ENCODE measurements at regions not wholly inside any gene's neighbourhood (a gene's known extent, or its start where the extent isn't known, plus 50 kb on each side); places are given as distances from the start of the nearest gene placed in this dataset.
"Not testable (repeated sequence)": the region's sequence is repeated elsewhere in the genome, so short reads cannot be mapped to it uniquely, and the experiment has no call there.

GRCh38 chr20:26243731-26244130 is 547.1 kb upstream of the ZNF337 start:
- WGBS, 2 donors = 77 to 86% methylated on average over 4 of the region's 4 CpGs
- intact Hi-C loops (cut with DNase I) = no loop called here
- Histone ChIP-seq H3K27ac (no peak overlapping the region), H3K4me3 (no peak overlapping the region), H3K9me3 (peaks cover 0 to 21% (median 3%) of the 10 kb centered on the region in 11 donors), H3K27me3 (no peaks in the 10 kb centered on the region), H3K4me1 (no peaks in the 10 kb centered on the region), H3K36me3 (no peaks in the 10 kb centered on the region)
- no peak for DNase-seq
- ATAC-seq = no peak
- TF ChIP-seq CTCF (IDR thresholded peaks at IDR 0.05) = no peak

- H3K4me1 ChIP-seq; DNase-seq; H3K27ac ChIP-seq; H3K9me3 ChIP-seq; H3K4me3 ChIP-seq; ATAC-seq; intact Hi-C loops (cut with DNase I); H3K36me3 ChIP-seq: not testable (repeated sequence)
- H3K27me3 ChIP-seq = peaks cover 0 to 30% (median 3%) of the 10 kb centered on the region in 7 donors
- 55 to 63% methylated on average over 1 of the region's 1 CpG for WGBS, 2 donors
Observed at GRCh38 chr20:26220609-26221008, 524.0 kb upstream of the ZNF337 start.

GRCh38 chr20:26219546-26219945 is 522.9 kb upstream of the ZNF337 start:
- DNase-seq; H3K4me1 ChIP-seq; H3K4me3 ChIP-seq; H3K36me3 ChIP-seq; H3K9me3 ChIP-seq; intact Hi-C loops (cut with DNase I); H3K27ac ChIP-seq; ATAC-seq: not testable (repeated sequence)
- H3K27me3 ChIP-seq = peaks cover 0 to 30% (median 0%) of the 10 kb centered on the region in 7 donors
- 65 to 67% methylated on average over 3 of the region's 3 CpGs for WGBS, 2 donors

GRCh38 chr20:26218301-26218700 is 521.6 kb upstream of the ZNF337 start:
- Histone ChIP-seq H3K27ac (no peak overlapping the region), H3K4me1 (no peaks in the 10 kb centered on the region), H3K36me3 (no peaks in the 10 kb centered on the region), H3K9me3 (peaks cover 0 to 7% (median 0%) of the 10 kb centered on the region in 11 donors), H3K4me3 (no peak overlapping the region), H3K27me3 (peaks cover 0 to 26% (median 0%) of the 10 kb centered on the region in 7 donors)
- ATAC-seq = no peak
- intact Hi-C loops (cut with DNase I) = no loop called here
- DNase-seq = no peak
- TF ChIP-seq CTCF (IDR thresholded peaks at IDR 0.05) = no peak
- 64 to 74% methylated on average over 3 of the region's 3 CpGs for WGBS, 2 donors

- DNase-seq (no peak), ATAC-seq (no peak)
- H3K4me3 ChIP-seq = no peak overlapping the region
- H3K36me3 ChIP-seq = no peaks in the 10 kb centered on the region
- intact Hi-C loops (cut with DNase I) = no loop called here
- no peak for TF ChIP-seq CTCF (IDR thresholded peaks at IDR 0.05)
- peaks cover 0 to 24% (median 0%) of the 10 kb centered on the region in 7 donors for H3K27me3 ChIP-seq
- H3K27ac ChIP-seq = no peak overlapping the region
- WGBS, 2 donors = 39 to 50% methylated on average over 1 of the region's 1 CpG
- H3K4me1 ChIP-seq = no peaks in the 10 kb centered on the region
- H3K9me3 ChIP-seq = peaks cover 0 to 7% (median 0%) of the 10 kb centered on the region in 11 donors
Observed at GRCh38 chr20:26216025-26216424, 519.4 kb upstream of the ZNF337 start.

Data from heart right ventricle (tissue), 16 donors.